ENCODE measurements at regions not wholly inside any gene's neighbourhood (a gene's known extent, or its start where the extent isn't known, plus 50 kb on each side); places are given as distances from the start of the nearest gene placed in this dataset.
"Not testable (repeated sequence)": the region's sequence is repeated elsewhere in the genome, so short reads cannot be mapped to it uniquely, and the experiment has no call there.

- no peak for DNase-seq (ENCODE audit: low spot score)
These were observed 466.1 kb downstream of the BRINP3 start for GRCh38 chr1:190011585-190011984.

- not testable (repeated sequence) for DNase-seq (ENCODE audit: low spot score)
These were observed 458.5 kb downstream of the BRINP3 start for GRCh38 chr1:190019151-190019550.

GRCh38 chr1:190019717-190020116 lies 457.9 kb downstream of the BRINP3 start:
- no peak for DNase-seq (ENCODE audit: low spot score)

GRCh38 chr1:190022709-190023108 lies 455.0 kb downstream of the BRINP3 start:
- DNase-seq (ENCODE audit: low spot score) = no peak

- no peak for DNase-seq (ENCODE audit: low spot score)
These were observed 448.2 kb downstream of the BRINP3 start for GRCh38 chr1:190029441-190029840.

GRCh38 chr1:190043655-190044054 lies 434.0 kb downstream of the BRINP3 start:
- DNase-seq (ENCODE audit: low spot score) = no peak

- no peak for DNase-seq (ENCODE audit: low spot score)
These were observed 431.4 kb downstream of the BRINP3 start for GRCh38 chr1:190046231-190046630.

Data from iPS-NIHi11 (cell line).